IMR-90 (cell line): ENCODE measurements at regions not wholly inside any gene's neighbourhood (a gene's known extent, or its start where the extent isn't known, plus 50 kb on each side); places are given as distances from the start of the nearest gene placed in this dataset.
A peak's percentile ranks its signal among the peaks of the same experiment; 100 is the strongest.

Experiments
- ATAC-seq: fragments of 200-7000 bp; cut with Tn5 transposase; 2 replicates; pipeline ENCODE4 v1.9.1; 2020; ENCODE audit warnings: low read depth, mild to moderate bottlenecking, moderate library complexity
- BruUV-seq: library from RNA; stranded (reverse); fragments of 400-500 nt; replicated peaks from 2 replicates; lab custom pipeline; 2021; lab: Mats Ljungman, UMichigan
- CTCF ChIA-PET: fragments of 300-600 bp; formaldehyde crosslinking; extraction: SDS; loops from one replicate; lab custom pipeline; 2021; ENCODE audit warnings: antibody characterized with exemption; lab: Yijun Ruan, JAX
- POLR2A ChIA-PET: fragments of 300-600 bp; sonication (Branson Sonifier 250); formaldehyde crosslinking; loops from one replicate; lab custom pipeline; 2022; ENCODE audit warnings: antibody characterized with exemption; ENCODE audit not compliant: unreplicated experiment; lab: Charles Lee
- DNase-seq: peaks from one replicate; pipeline ENCODE4 v3.0.0; 2013
- H2AFZ ChIP-seq: replicated peaks from 2 replicates; pipeline ENCODE3; 2013; ENCODE audit warnings: low read length, mild to moderate bottlenecking; ENCODE audit not compliant: poor library complexity
- H2AK5ac ChIP-seq: 2 replicates; pipeline ENCODE4 v1.6.1; 2013; ENCODE audit warnings: low read depth, low read length, inconsistent platforms
- H2AK9ac ChIP-seq: replicated peaks from 2 replicates; pipeline ENCODE3; 2013; ENCODE audit warnings: mild to moderate bottlenecking, low read depth, low read length, moderate library complexity; ENCODE audit not compliant: poor library complexity
- H2BK120ac ChIP-seq: 2 replicates; pipeline ENCODE4 v1.6.1; 2013; ENCODE audit warnings: low read depth, low read length, inconsistent platforms
- H2BK15ac ChIP-seq: 3 replicates; pipeline ENCODE4 v1.6.1; 2013; ENCODE audit warnings: low read depth, low read length, inconsistent platforms
- H2BK20ac ChIP-seq: 2 replicates; pipeline ENCODE4 v1.6.1; 2013; ENCODE audit warnings: low read depth, mild to moderate bottlenecking, inconsistent platforms, low read length, moderate library complexity
- H2BK5ac ChIP-seq: 2 replicates; pipeline ENCODE4 v1.6.1; 2013; ENCODE audit warnings: mild to moderate bottlenecking, low read depth, low read length, inconsistent platforms; ENCODE audit not compliant: poor library complexity, severe bottlenecking
- H3K14ac ChIP-seq: replicated peaks from 2 replicates; pipeline ENCODE4 v1.6.1; 2013; ENCODE audit warnings: low read depth, low read length, inconsistent platforms
- H3K18ac ChIP-seq: 2 replicates; pipeline ENCODE4 v1.6.1; 2013; ENCODE audit warnings: low read depth, low read length, control low read depth
- H3K23ac ChIP-seq: 2 replicates; pipeline ENCODE4 v1.6.1; 2013; ENCODE audit warnings: low read depth, low read length, inconsistent platforms
- H3K27ac ChIP-seq: 2 replicates; pipeline ENCODE4 v1.5.1; 2013; ENCODE audit warnings: mild to moderate bottlenecking, control low read depth, low read length; ENCODE audit not compliant: insufficient read depth
- H3K27me3 ChIP-seq: 2 replicates; pipeline ENCODE4 v1.6.1; 2013; ENCODE audit warnings: low read length; ENCODE audit not compliant: control insufficient read depth, insufficient read depth
- H3K36me3 ChIP-seq: 2 replicates; pipeline ENCODE4 v1.6.1; 2013; ENCODE audit warnings: low read length, mixed read lengths; ENCODE audit not compliant: control insufficient read depth, insufficient read depth
- H3K4ac ChIP-seq: 2 replicates; pipeline ENCODE4 v1.6.1; 2013; ENCODE audit warnings: low read depth, low read length, inconsistent platforms
- H3K4me1 ChIP-seq: 2 replicates; pipeline ENCODE4 v1.6.1; 2013; ENCODE audit warnings: low read length, mixed read lengths; ENCODE audit not compliant: control insufficient read depth, insufficient read depth
- H3K4me2 ChIP-seq: 2 replicates; pipeline ENCODE4 v1.6.1; 2013; ENCODE audit warnings: low read depth, mild to moderate bottlenecking, control low read depth, low read length, moderate library complexity
- H3K4me3 ChIP-seq: 2 replicates; pipeline ENCODE4 v1.5.1; 2013; ENCODE audit warnings: low read depth, mild to moderate bottlenecking, control low read depth, low read length, moderate library complexity; ENCODE audit not compliant: insufficient read depth
- H3K56ac ChIP-seq: 2 replicates; pipeline ENCODE4 v1.6.1; 2013; ENCODE audit warnings: low read length, inconsistent platforms; ENCODE audit not compliant: insufficient read depth; ENCODE audit errors: extremely low read depth
- H3K79me1 ChIP-seq, 2 experiments: 2 replicates each; pipeline ENCODE4 v1.6.1; 2013; ENCODE audit warnings: low read length in 2 of 2, inconsistent platforms in 1 of 2, low read depth in 1 of 2
- H3K9ac ChIP-seq: 2 replicates; pipeline ENCODE4 v1.6.1; 2013; ENCODE audit warnings: low read depth, low read length, control low read depth
- H3K9me1 ChIP-seq: 2 replicates; pipeline ENCODE4 v1.6.1; 2013; ENCODE audit warnings: low read length, inconsistent platforms; ENCODE audit not compliant: insufficient read depth
- H3K9me3 ChIP-seq: 2 replicates; pipeline ENCODE4 v1.6.1; 2013; ENCODE audit warnings: low read length; ENCODE audit not compliant: control insufficient read depth, insufficient read depth
- H4K20me1 ChIP-seq: 2 replicates; pipeline ENCODE4 v1.6.1; 2013; ENCODE audit warnings: low read length, inconsistent platforms; ENCODE audit not compliant: insufficient read depth
- H4K5ac ChIP-seq: 2 replicates; pipeline ENCODE4 v1.6.1; 2013; ENCODE audit warnings: mild to moderate bottlenecking, low read depth, low read length, control low read depth
- H4K8ac ChIP-seq, 2 experiments: 2 replicates each; pipeline ENCODE4 v1.6.1; 2013; ENCODE audit warnings: low read depth in 2 of 2, low read length in 2 of 2, control low read depth in 1 of 2, inconsistent platforms in 1 of 2
- H4K91ac ChIP-seq: 2 replicates; pipeline ENCODE4 v1.6.1; 2013; ENCODE audit warnings: low read depth, low read length, inconsistent platforms; ENCODE audit not compliant: insufficient read depth
- BHLHE40 ChIP-seq: fragments of 150-350 bp; IDR thresholded peaks from 2 replicates; pipeline ENCODE4 v1.6.1; 2016; ENCODE audit warnings: mild to moderate bottlenecking, low read depth, low read length
- CHD1 ChIP-seq: IDR thresholded peaks from 2 replicates; pipeline ENCODE4 v1.6.1; 2012; ENCODE audit warnings: low read depth, low read length, improper control_type of control experiment
- CTCF ChIP-seq: conservative IDR thresholded peaks from 2 replicates; pipeline ENCODE4 v1.5.1; 2012; ENCODE audit warnings: mild to moderate bottlenecking, low read depth, low read length, improper control_type of control experiment
- ELK1 ChIP-seq: fragments of 150-350 bp; IDR thresholded peaks from 2 replicates; pipeline ENCODE4 v1.6.1; 2016; ENCODE audit warnings: low read depth, mild to moderate bottlenecking, low read length, moderate library complexity, borderline replicate concordance
- MAZ ChIP-seq: IDR thresholded peaks from 2 replicates; pipeline ENCODE4 v1.6.1; 2012; ENCODE audit warnings: low read depth, mild to moderate bottlenecking, low read length, improper control_type of control experiment, moderate library complexity, borderline replicate concordance
- MXI1 ChIP-seq: IDR thresholded peaks from 2 replicates; pipeline ENCODE4 v1.6.1; 2012; ENCODE audit warnings: low read depth, mild to moderate bottlenecking, low read length, moderate library complexity, borderline replicate concordance
- POLR2A ChIP-seq: IDR thresholded peaks from 2 replicates; pipeline ENCODE4 v1.6.1; 2012; ENCODE audit warnings: mild to moderate bottlenecking, low read depth, low read length
- RAD21 ChIP-seq: IDR thresholded peaks from 2 replicates; pipeline ENCODE4 v1.6.1; 2012; ENCODE audit warnings: low read length, improper control_type of control experiment
- SMC3 ChIP-seq: fragments of 150-350 bp; IDR thresholded peaks from 2 replicates; pipeline ENCODE4 v1.6.1; 2016; ENCODE audit warnings: low read depth, mild to moderate bottlenecking, antibody characterized with exemption, low read length, moderate library complexity
- USF2 ChIP-seq: fragments of 150-350 bp; IDR thresholded peaks from 2 replicates; pipeline ENCODE4 v1.6.1; 2017; ENCODE audit warnings: mild to moderate bottlenecking, antibody characterized with exemption, low read length, low read depth
- WGBS, 2 experiments: methylation state at CpG; one replicate each; pipeline versions ENCODE4 v1.1.5 to v1.1.7; 2013; ENCODE audit warnings: missing lambda C conversion rate in 2 of 2; ENCODE audit not compliant: insufficient read length in 1 of 2; ENCODE audit errors: extremely low coverage in 2 of 2; 5-methylcytosine and 5-hydroxymethylcytosine counted together
- dilution Hi-C: fragments of 300-500 bp; cut with HindIII; formaldehyde crosslinking; loops from one replicate; pipeline ENCODE4 v1.14.3; 2018; ENCODE audit warnings: low sequenced_read_pairs; ENCODE audit not compliant: unreplicated experiment
- in situ Hi-C: fragments of 300-500 bp; cut with MboI; formaldehyde crosslinking; loops from 3 replicates; pipeline ENCODE4 v1.14.3; 2019; ENCODE audit warnings: low sequenced_read_pairs, inconsistent platforms, mixed read lengths
- intact Hi-C: fragments of 100-400 bp; cut with micrococcal nuclease; formaldehyde crosslinking; loops from 2 replicates; pipeline ENCODE4 v1.10.0; 2022

GRCh38 chr15:99485153-99485961 is 80.4 kb upstream of the MEF2A start:
- Histone ChIP-seq H3K27ac (peak overlapping the region; percentile 71; the same call in 1 of the 2 replicates), H3K9ac (no peak overlapping the region), H3K4me3 (no peak overlapping the region), H4K5ac (peak overlapping the region; percentile 74; the same call in 1 of the 2 replicates), H3K14ac (peak overlapping the region; percentile 68; the same call in 1 of the 2 replicates), H2AK9ac (peak overlapping the region; percentile 38), H3K18ac (no peak overlapping the region; the same call in 1 of the 2 replicates), H2AFZ (peak overlapping the region; percentile 87), H3K36me3 (no peaks in the 10 kb centered on the region), H4K91ac (peak overlapping the region; percentile 92), H3K4me1 (peaks cover 12% of the 10 kb centered on the region), H2BK5ac (no peak overlapping the region), H3K27me3 (no peaks in the 10 kb centered on the region), H3K56ac (no peak overlapping the region), H2BK120ac (peak overlapping the region; percentile 55), H3K9me3 (no peaks in the 10 kb centered on the region; the same call in 1 of the 2 replicates), H3K79me1 (no peaks in the 10 kb centered on the region), H3K4ac (peak overlapping the region; percentile 86), H3K9me1 (peaks cover 15% of the 10 kb centered on the region; the same call in 1 of the 2 replicates), H2BK20ac (peak overlapping the region; percentile 81), H3K4me2 (no peak overlapping the region), H2AK5ac (peak overlapping the region; percentile 69), H4K20me1 (no peaks in the 10 kb centered on the region), H2BK15ac (peak overlapping the region; percentile 84; the same call in 2 of the 3 replicates), H4K8ac (peak overlapping the region in 1 of 2 experiments; percentile 91; a peak in 2 of 4 replicates), H3K23ac (no peak overlapping the region; the same call in 1 of the 2 replicates)
- ChIA-PET CTCF (interaction anchor here (0.6 to 1.1 kb wide), 3 partner anchors 12 to 195 kb away, joined by 3 read pairs; no protein-coding TSS in a partner anchor), POLR2A (no interaction called here)
- in situ Hi-C loops = no loop called here
- BruUV-seq = no TSS peak
- dilution Hi-C loops = no loop called here
- WGBS, 2 experiments = 88% methylated on average over 5 of the region's 11 CpGs; no CpG with 5 or more reads in 1 of the 2 experiments
- DNase-seq = no peak
- TF ChIP-seq MXI1 = no peak
- no peak for TF ChIP-seq MAZ
- no peak for TF ChIP-seq POLR2A
- no peak for TF ChIP-seq USF2
- TF ChIP-seq SMC3 = no peak
- no peak for TF ChIP-seq CHD1
- TF ChIP-seq BHLHE40 = no peak
- TF ChIP-seq CTCF = no peak
- no peak for TF ChIP-seq ELK1
- TF ChIP-seq RAD21 = no peak
- no peak for ATAC-seq
- intact Hi-C loops = no loop called here
